GM10248 (cell line): ENCODE measurements at regions not wholly inside any gene's neighbourhood (a gene's known extent, or its start where the extent isn't known, plus 50 kb on each side); places are given as distances from the start of the nearest gene placed in this dataset.
"Not testable (repeated sequence)": the region's sequence is repeated elsewhere in the genome, so short reads cannot be mapped to it uniquely, and the experiment has no call there.

Source experiments
- CTCF ChIA-PET: fragments of 300-600 bp; sonication (Branson Sonifier 250); formaldehyde crosslinking; extraction: SDS; loops from one replicate; lab custom pipeline; 2021; ENCODE audit warnings: antibody characterized with exemption; lab: Yijun Ruan, JAX
- POLR2A ChIA-PET: fragments of 350-650 bp; sonication (Branson Sonifier 250); formaldehyde crosslinking; extraction: SDS; loops from one replicate; lab custom pipeline; 2020; ENCODE audit warnings: antibody characterized with exemption; lab: Yijun Ruan, JAX
- DNase-seq: peaks from one replicate; pipeline ENCODE4 v3.0.0; 2012; ENCODE audit errors: extremely low spot score
- CTCF ChIP-seq: IDR thresholded peaks from 2 replicates; pipeline ENCODE4 v1.5.1; 2012; ENCODE audit warnings: mild to moderate bottlenecking, low read depth; ENCODE audit errors: extremely low read depth, missing control alignments, control extremely low read depth

GRCh38 chrX:3837211-3837610 is 123.8 kb upstream of the PRKX start:
- POLR2A ChIA-PET, CTCF ChIA-PET, DNase-seq: not testable (repeated sequence)

DNA sequence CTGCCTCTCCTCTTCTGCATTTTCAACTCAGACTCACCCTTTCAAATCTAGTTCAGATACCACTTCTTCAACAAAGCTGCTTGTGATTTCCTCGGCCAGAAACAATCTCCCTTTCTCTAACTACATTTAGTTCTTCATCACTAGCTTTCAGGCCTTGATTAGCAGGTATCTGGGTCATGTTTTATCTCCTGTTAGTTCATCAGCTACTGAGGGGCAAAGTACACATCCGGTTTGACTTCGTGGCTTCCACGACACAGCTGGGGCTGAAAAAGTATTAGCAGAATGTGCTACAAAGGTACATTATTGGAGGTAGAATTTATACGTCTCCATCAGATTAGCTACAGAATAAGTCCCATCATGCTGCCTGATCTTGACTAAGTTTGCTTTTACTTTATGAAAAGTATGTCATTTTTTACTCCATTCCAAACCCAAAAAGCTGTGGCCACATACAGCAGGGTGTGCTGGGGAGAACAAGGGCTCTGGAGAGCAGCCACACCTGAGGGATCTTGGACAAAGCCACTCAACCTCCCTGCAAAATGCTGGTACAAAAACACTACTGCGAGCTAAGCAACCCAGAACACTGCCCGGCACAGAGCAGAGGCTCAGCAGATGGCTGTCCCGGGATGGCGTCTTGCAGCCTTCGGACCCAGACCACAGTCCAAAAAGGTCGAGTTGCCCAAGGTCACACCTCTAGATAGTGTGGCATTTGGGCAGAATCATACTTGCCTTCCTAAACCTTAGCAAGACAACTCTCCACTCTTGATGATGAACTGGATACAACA is 120.5 kb upstream of the PRKX start:
- POLR2A ChIA-PET, DNase-seq, CTCF ChIA-PET: not testable (repeated sequence)

- POLR2A ChIA-PET, CTCF ChIA-PET, DNase-seq: not testable (repeated sequence)
Measured at GRCh38 chrX:3830020-3830419, 116.6 kb upstream of the PRKX start.

- POLR2A ChIA-PET, DNase-seq, CTCF ChIA-PET: not testable (repeated sequence)
Measured at GRCh38 chrX:3829041-3829531, 115.6 kb upstream of the PRKX start.

GRCh38 chrX:3828378-3829040 is 115.1 kb upstream of the PRKX start:
- CTCF ChIA-PET, POLR2A ChIA-PET, DNase-seq: not testable (repeated sequence)

GRCh38 chrX:3824008-3824407 is 110.6 kb upstream of the PRKX start:
- DNase-seq, POLR2A ChIA-PET, CTCF ChIA-PET: not testable (repeated sequence)

DNA sequence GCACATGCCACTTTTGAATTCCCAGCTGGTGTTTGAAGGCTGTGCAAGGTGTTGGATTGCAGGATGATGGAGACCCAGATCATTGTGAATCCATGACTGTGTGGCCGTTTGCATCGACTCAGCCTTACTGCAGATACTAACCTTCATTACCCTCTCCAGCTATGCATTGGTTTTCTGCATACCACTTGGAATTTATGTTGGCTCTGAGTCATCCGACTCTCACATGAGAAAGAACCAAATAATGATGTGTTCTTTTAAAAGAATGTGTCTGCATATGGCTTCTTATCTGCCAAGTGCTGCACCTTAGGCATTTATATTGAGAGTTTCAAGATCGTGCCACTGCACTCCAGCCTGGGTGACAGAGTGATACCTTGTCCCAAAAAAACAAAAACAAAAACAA is 106.7 kb upstream of the PRKX start:
- ChIA-PET POLR2A (no interaction called here), CTCF (no interaction called here)
- no peak for TF ChIP-seq CTCF
- DNase-seq, result no peak

DNA sequence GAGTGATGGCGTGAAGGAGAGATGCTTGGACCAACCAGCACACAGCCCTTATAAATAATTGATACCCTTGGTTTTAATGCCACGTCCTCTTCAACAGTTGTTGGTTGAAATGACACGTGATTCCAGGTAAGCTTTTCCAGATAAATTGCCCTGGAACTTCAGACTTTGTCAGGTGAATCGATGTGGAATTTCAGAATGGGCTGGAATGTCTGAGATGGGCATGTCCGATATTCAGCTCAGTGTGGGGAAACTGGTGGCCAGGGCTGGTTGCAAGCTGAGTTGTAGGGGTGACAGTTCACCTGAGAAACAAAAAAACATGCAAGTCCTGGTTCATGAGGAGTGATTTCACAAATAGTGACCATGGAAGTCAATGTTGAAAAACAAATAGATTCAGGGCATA is 104.0 kb upstream of the PRKX start:
- CTCF ChIA-PET, DNase-seq, POLR2A ChIA-PET: not testable (repeated sequence)

- peak; percentile 33 for DNase-seq
- ChIA-PET POLR2A (interaction anchor here (1.3 kb wide), 1 partner anchor 102 kb away, joined by 3 read pairs; the partner anchor contains the start of gene PRKX), CTCF (no interaction called here)
- TF ChIP-seq CTCF, result no peak
Measured at GRCh38 chrX:3815896-3816664, 102.6 kb upstream of the PRKX start.

- peak; percentile 57 for DNase-seq
- peak; percentile 43 for TF ChIP-seq CTCF
- CTCF ChIA-PET, result interaction anchor here (1.1 to 1.5 kb wide), 2 partner anchors 10 to 116 kb away, joined by 3 to 9 read pairs; no protein-coding TSS in a partner anchor
- POLR2A ChIA-PET, result no interaction called here
Measured at GRCh38 chrX:3811331-3812311, 98.2 kb upstream of the PRKX start.
